Tibial nerve (tissue), 4 donors: ENCODE measurements at regions not wholly inside any gene's neighbourhood (a gene's known extent, or its start where the extent isn't known, plus 50 kb on each side); places are given as distances from the start of the nearest gene placed in this dataset.

Experiments
- DNase-seq, 2 donors: peaks; one replicate each; pipeline ENCODE4 v3.0.0-alpha.2; 2019; ENCODE audit warnings: low spot score in 2 of 2
- H3K27ac ChIP-seq, 4 donors: fragments of 200-600 bp; sonication (generic) in 3 of 4; one replicate each; pipeline ENCODE4 v1.5.1; 2017 to 2019; ENCODE audit warnings: mild to moderate bottlenecking in 1 of 4
- H3K27me3 ChIP-seq, 2 donors: fragments of 200-600 bp; sonication (generic) in 1 of 2; one replicate each; pipeline versions ENCODE4 v1.5.1 to v1.6.0; 2017 to 2019
- H3K36me3 ChIP-seq, 3 donors: fragments of 200-600 bp; sonication (generic); one replicate each; pipeline ENCODE4 v1.5.1; 2018 to 2019
- H3K4me1 ChIP-seq, 4 donors: fragments of 200-600 bp; sonication (generic) in 3 of 4; one replicate each; pipeline ENCODE4 v1.5.1; 2017 to 2019
- H3K4me3 ChIP-seq, 4 donors: fragments of 200-600 bp; sonication (generic) in 3 of 4; one replicate each; pipeline ENCODE4 v1.5.1; 2017 to 2019; ENCODE audit warnings: mild to moderate bottlenecking in 1 of 4, moderate library complexity in 1 of 4
- H3K9me3 ChIP-seq, 4 donors: fragments of 200-600 bp; sonication (generic) in 3 of 4; one replicate each; pipeline ENCODE4 v1.5.1; 2017 to 2019
- CTCF ChIP-seq, 5 experiments: fragments of 200-600 bp in 3 of 5; fragments of 450-650 bp in 2 of 5; sonication (generic) in 3 of 5; IDR thresholded peaks; one replicate each; pipeline ENCODE4 v1.5.1; 2016 to 2019; ENCODE audit warnings: antibody characterized with exemption in 5 of 5, mild to moderate bottlenecking in 3 of 5, moderate library complexity in 2 of 5
- EP300 ChIP-seq, 2 donors: sonication (generic); formaldehyde crosslinking; IDR thresholded peaks; one replicate each; pipeline ENCODE4 v1.6.1; 2017; ENCODE audit warnings: antibody characterized with exemption in 2 of 2, mild to moderate bottlenecking in 1 of 2
- POLR2A ChIP-seq, 2 donors: fragments of 450-650 bp; IDR thresholded peaks; one replicate each; pipeline ENCODE4 v1.6.1; 2017; ENCODE audit warnings: antibody characterized with exemption in 2 of 2, mild to moderate bottlenecking in 2 of 2, moderate library complexity in 2 of 2
- WGBS, 2 donors: methylation state at CpG; one replicate each; pipeline ENCODE4 v1.1.5; 2018; 5-methylcytosine and 5-hydroxymethylcytosine counted together

- Histone ChIP-seq H3K36me3 (no peaks in the 10 kb centered on the region), H3K4me1 (no peaks in the 10 kb centered on the region), H3K27ac (no peak overlapping the region), H3K27me3 (no peaks in the 10 kb centered on the region), H3K4me3 (no peak overlapping the region), H3K9me3 (peaks cover 0 to 8% (median 0%) of the 10 kb centered on the region in 4 donors)
- no peak for DNase-seq
- no peak for TF ChIP-seq POLR2A (IDR thresholded peaks at IDR 0.05)
- TF ChIP-seq EP300 (IDR thresholded peaks at IDR 0.05) = no peak
- no peak for TF ChIP-seq CTCF (IDR thresholded peaks at IDR 0.05)
- 83 to 92% methylated on average over 1 of the region's 1 CpG for WGBS, 2 donors
These were observed 50.6 kb upstream of the L3MBTL4 start for GRCh38 chr18:6465281-6465680.

- H3K27me3 ChIP-seq = no peaks in the 10 kb centered on the region
- 33 to 36% methylated on average over 1 of the region's 1 CpG for WGBS, 2 donors
These were observed 61.5 kb upstream of the L3MBTL4 start for GRCh38 chr18:6476190-6476589.

GRCh38 chr18:6476880-6477279, 62.2 kb upstream of the L3MBTL4 start:
- Histone ChIP-seq H3K27me3 (no peaks in the 10 kb centered on the region), H3K27ac (no peak overlapping the region), H3K4me1 (peaks cover 0 to 4% (median 0%) of the 10 kb centered on the region in 4 donors), H3K9me3 (no peaks in the 10 kb centered on the region), H3K4me3 (no peak overlapping the region), H3K36me3 (no peaks in the 10 kb centered on the region)
- TF ChIP-seq POLR2A (IDR thresholded peaks at IDR 0.05) (no peak), EP300 (IDR thresholded peaks at IDR 0.05) (no peak), CTCF (IDR thresholded peaks at IDR 0.05) (no peak)
- 80 to 100% methylated on average over 2 of the region's 2 CpGs for WGBS, 2 donors
- no peak for DNase-seq

More at GRCh38 chr18:6476190-6476589, 61.5 kb upstream of the L3MBTL4 start:
- Histone ChIP-seq H3K27ac (no peak overlapping the region), H3K4me3 (no peak overlapping the region), H3K36me3 (no peaks in the 10 kb centered on the region), H3K4me1 (peaks cover 0 to 4% (median 0%) of the 10 kb centered on the region in 4 donors), H3K9me3 (no peaks in the 10 kb centered on the region)
- no peak for TF ChIP-seq POLR2A (IDR thresholded peaks at IDR 0.05)
- no peak for TF ChIP-seq CTCF (IDR thresholded peaks at IDR 0.05)
- TF ChIP-seq EP300 (IDR thresholded peaks at IDR 0.05) = no peak
- DNase-seq = no peak

GRCh38 chr18:6478121-6478520, 63.4 kb upstream of the L3MBTL4 start:
- Histone ChIP-seq H3K27me3 (no peaks in the 10 kb centered on the region), H3K4me1 (peaks cover 0 to 12% (median 0%) of the 10 kb centered on the region in 4 donors), H3K4me3 (no peak overlapping the region), H3K9me3 (no peaks in the 10 kb centered on the region), H3K36me3 (no peaks in the 10 kb centered on the region), H3K27ac (no peak overlapping the region)
- TF ChIP-seq EP300 (IDR thresholded peaks at IDR 0.05) (no peak), CTCF (IDR thresholded peaks at IDR 0.05) (no peak), POLR2A (IDR thresholded peaks at IDR 0.05) (no peak)
- WGBS, 2 donors = 15 to 20% methylated on average over 6 of the region's 6 CpGs
- DNase-seq = no peak

- H3K36me3 ChIP-seq = no peaks in the 10 kb centered on the region
- H3K4me3 ChIP-seq = no peak overlapping the region
- H3K27me3 ChIP-seq = no peaks in the 10 kb centered on the region
- WGBS, 2 donors = 87 to 89% methylated on average over 4 of the region's 4 CpGs
- no peak for DNase-seq
- TF ChIP-seq EP300 (IDR thresholded peaks at IDR 0.05) (no peak), POLR2A (IDR thresholded peaks at IDR 0.05) (no peak), CTCF (IDR thresholded peaks at IDR 0.05) (no peak)
- H3K27ac ChIP-seq = no peak overlapping the region
- H3K4me1 ChIP-seq = peaks cover 0 to 12% (median 0%) of the 10 kb centered on the region in 4 donors
- H3K9me3 ChIP-seq = no peaks in the 10 kb centered on the region
These were observed 65.0 kb upstream of the L3MBTL4 start for GRCh38 chr18:6479699-6480098.
